ENCODE measurements at regions not wholly inside any gene's neighbourhood (a gene's known extent, or its start where the extent isn't known, plus 50 kb on each side); places are given as distances from the start of the nearest gene placed in this dataset.

- TF ChIP-seq, protein P1, sequence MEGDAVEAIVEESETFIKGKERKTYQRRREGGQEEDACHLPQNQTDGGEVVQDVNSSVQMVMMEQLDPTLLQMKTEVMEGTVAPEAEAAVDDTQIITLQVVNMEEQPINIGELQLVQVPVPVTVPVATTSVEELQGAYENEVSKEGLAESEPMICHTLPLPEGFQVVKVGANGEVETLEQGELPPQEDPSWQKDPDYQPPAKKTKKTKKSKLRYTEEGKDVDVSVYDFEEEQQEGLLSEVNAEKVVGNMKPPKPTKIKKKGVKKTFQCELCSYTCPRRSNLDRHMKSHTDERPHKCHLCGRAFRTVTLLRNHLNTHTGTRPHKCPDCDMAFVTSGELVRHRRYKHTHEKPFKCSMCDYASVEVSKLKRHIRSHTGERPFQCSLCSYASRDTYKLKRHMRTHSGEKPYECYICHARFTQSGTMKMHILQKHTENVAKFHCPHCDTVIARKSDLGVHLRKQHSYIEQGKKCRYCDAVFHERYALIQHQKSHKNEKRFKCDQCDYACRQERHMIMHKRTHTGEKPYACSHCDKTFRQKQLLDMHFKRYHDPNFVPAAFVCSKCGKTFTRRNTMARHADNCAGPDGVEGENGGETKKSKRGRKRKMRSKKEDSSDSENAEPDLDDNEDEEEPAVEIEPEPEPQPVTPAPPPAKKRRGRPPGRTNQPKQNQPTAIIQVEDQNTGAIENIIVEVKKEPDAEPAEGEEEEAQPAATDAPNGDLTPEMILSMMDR (IDR thresholded peaks at IDR 0.05) = no peak
- TF ChIP-seq POLR2A (IDR thresholded peaks at IDR 0.05) = no peak
Observed at GRCh38 chr14:51449681-51450080, 202.0 kb upstream of the FRMD6 start.

Data from heart left ventricle (tissue), 13 donors.